Activated T-cell treated with anti-CD3 and anti-CD28 coated beads, Interleukin-2, amount 50 U/mL, for 72 hours (primary cell): ENCODE measurements at regions not wholly inside any gene's neighbourhood (a gene's known extent, or its start where the extent isn't known, plus 50 kb on each side); places are given as distances from the start of the nearest gene placed in this dataset.

Experiments used
- ATAC-seq, 2 donors: fragments of 150-1000 bp; cut with Tn5 transposase; replicated peaks in 1 of 2; 2 replicates each; pipeline ENCODE4 v1.10.0; 2021; ENCODE audit warnings: moderate library complexity in 2 of 2, mild to moderate bottlenecking in 1 of 2
- DNase-seq, 2 donors: peaks; one replicate each; pipeline ENCODE4 v3.0.0; 2021 to 2022; ENCODE audit warnings: mixed read lengths in 1 of 2
- H3K27ac Mint-ChIP-seq: one replicate; pipeline ENCODE4 v1.8.0; 2022; ENCODE audit warnings: mild to moderate bottlenecking, moderate library complexity, mixed read lengths
- H3K27me3 Mint-ChIP-seq: one replicate; pipeline ENCODE4 v1.8.0; 2022; ENCODE audit warnings: low read depth, mixed read lengths
- H3K36me3 Mint-ChIP-seq, 2 donors: one replicate each; pipeline ENCODE4 v1.8.0; 2022; ENCODE audit warnings: mixed read lengths in 2 of 2, mild to moderate bottlenecking in 1 of 2; ENCODE audit not compliant: insufficient read depth in 2 of 2
- H3K4me1 Mint-ChIP-seq: one replicate; pipeline ENCODE4 v1.8.0; 2022; ENCODE audit warnings: low read depth, mixed read lengths
- H3K4me3 Mint-ChIP-seq, 2 donors: one replicate each; pipeline ENCODE4 v1.8.0; 2022; ENCODE audit warnings: mild to moderate bottlenecking in 2 of 2, mixed read lengths in 2 of 2, moderate library complexity in 2 of 2
- H3K9me3 Mint-ChIP-seq, 2 donors: one replicate each; pipeline ENCODE4 v1.8.0; 2022; ENCODE audit warnings: mixed read lengths in 2 of 2

GRCh38 chr2:208620487-208620978, 213.9 kb downstream of the PTH2R start:
- Mint-ChIP-seq H3K27me3 (no peaks in the 10 kb centered on the region), H3K9me3 (peaks cover 0 to 5% of the 10 kb centered on the region in 2 donors), H3K36me3 (no peaks in the 10 kb centered on the region), H3K27ac (no peak overlapping the region), H3K4me1 (no peaks in the 10 kb centered on the region), H3K4me3 (no peak overlapping the region)
- DNase-seq (no peak), ATAC-seq (no peak)

DNA sequence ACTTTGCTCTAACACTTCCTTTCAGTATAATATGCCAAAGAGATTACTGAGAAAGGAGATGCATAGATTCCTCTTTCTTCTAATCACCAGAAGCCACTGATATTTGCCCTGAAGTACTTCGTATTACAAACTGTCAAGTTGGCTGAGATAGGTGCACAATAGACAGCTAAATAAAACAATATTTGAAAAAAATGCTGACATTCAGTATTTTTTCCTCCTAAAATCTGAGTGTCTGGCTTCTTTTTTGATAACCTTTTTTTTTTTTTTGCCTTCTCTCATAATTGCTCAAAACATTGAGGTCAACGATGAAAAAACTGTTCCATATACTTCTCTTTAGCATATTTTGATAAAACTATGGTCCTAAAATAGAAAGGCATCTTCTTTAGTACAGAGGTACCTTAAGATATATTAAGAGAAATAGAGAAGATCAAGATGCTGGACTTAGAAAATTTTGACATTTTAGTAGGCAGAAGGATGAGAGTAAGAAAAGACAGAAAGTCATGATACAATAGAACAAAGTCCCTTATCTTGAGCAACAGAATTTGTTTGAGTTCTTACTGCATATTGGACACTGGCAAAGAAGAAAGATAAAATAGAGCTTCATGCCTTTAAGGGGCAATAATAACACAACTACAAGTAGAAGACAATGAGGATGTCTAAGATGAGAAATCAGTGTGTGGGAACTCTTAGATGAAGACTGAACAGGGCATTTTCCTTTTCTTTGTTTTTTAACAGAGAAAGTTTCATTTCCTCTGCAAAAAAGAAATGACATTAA, 220.7 kb downstream of the PTH2R start:
- Mint-ChIP-seq H3K36me3 (no peaks in the 10 kb centered on the region), H3K4me1 (no peaks in the 10 kb centered on the region), H3K27ac (no peak overlapping the region), H3K27me3 (no peaks in the 10 kb centered on the region), H3K4me3 (no peak overlapping the region), H3K9me3 (no peaks in the 10 kb centered on the region)
- DNase-seq: no peak
- ATAC-seq: no peak

- DNase-seq (no peak), ATAC-seq (no peak)
- no peak overlapping the region for H3K4me3 Mint-ChIP-seq
- H3K9me3 Mint-ChIP-seq: no peaks in the 10 kb centered on the region
- no peaks in the 10 kb centered on the region for H3K36me3 Mint-ChIP-seq
- H3K27ac Mint-ChIP-seq: no peak overlapping the region
- H3K4me1 Mint-ChIP-seq: no peaks in the 10 kb centered on the region
- H3K27me3 Mint-ChIP-seq: no peaks in the 10 kb centered on the region
Measured at GRCh38 chr2:208627916-208628315, 221.3 kb downstream of the PTH2R start.

- Mint-ChIP-seq H3K4me3 (no peak overlapping the region), H3K9me3 (peaks cover 2 to 3% of the 10 kb centered on the region in 2 donors), H3K36me3 (no peaks in the 10 kb centered on the region), H3K27ac (no peak overlapping the region), H3K4me1 (no peaks in the 10 kb centered on the region), H3K27me3 (no peaks in the 10 kb centered on the region)
- DNase-seq: no peak
- ATAC-seq: no peak
Measured at GRCh38 chr2:208638059-208638458, 231.5 kb downstream of the PTH2R start.

- H3K4me1 Mint-ChIP-seq: no peaks in the 10 kb centered on the region
- DNase-seq: no peak
- ATAC-seq: no peak
- H3K4me3 Mint-ChIP-seq: no peak overlapping the region
- H3K27ac Mint-ChIP-seq: no peak overlapping the region
- H3K36me3 Mint-ChIP-seq: no peaks in the 10 kb centered on the region
- H3K9me3 Mint-ChIP-seq: peaks cover 3% of the 10 kb centered on the region in 2 donors
- H3K27me3 Mint-ChIP-seq: no peaks in the 10 kb centered on the region
Measured at GRCh38 chr2:208642125-208642779, 235.7 kb downstream of the PTH2R start.

- no peaks in the 10 kb centered on the region for H3K27me3 Mint-ChIP-seq
- no peak for ATAC-seq
- H3K36me3 Mint-ChIP-seq: no peaks in the 10 kb centered on the region
Measured at GRCh38 chr2:208643145-208643544, 236.6 kb downstream of the PTH2R start.

GRCh38 chr2:208645226-208645625, 238.6 kb downstream of the PTH2R start:
- no peak overlapping the region for H3K27ac Mint-ChIP-seq
- H3K36me3 Mint-ChIP-seq: no peaks in the 10 kb centered on the region
- no peak for ATAC-seq
- H3K4me3 Mint-ChIP-seq: no peak overlapping the region
- H3K9me3 Mint-ChIP-seq: peaks cover 2 to 3% of the 10 kb centered on the region in 2 donors
- H3K27me3 Mint-ChIP-seq: no peaks in the 10 kb centered on the region
- no peak for DNase-seq
- no peaks in the 10 kb centered on the region for H3K4me1 Mint-ChIP-seq

More at GRCh38 chr2:208643145-208643544, 236.6 kb downstream of the PTH2R start:
- Mint-ChIP-seq H3K27ac (no peak overlapping the region), H3K4me1 (no peaks in the 10 kb centered on the region), H3K9me3 (peaks cover 2 to 3% of the 10 kb centered on the region in 2 donors), H3K4me3 (no peak overlapping the region)
- no peak for DNase-seq

- no peak overlapping the region for H3K4me3 Mint-ChIP-seq
- peaks cover 2 to 8% of the 10 kb centered on the region in 2 donors for H3K9me3 Mint-ChIP-seq
- no peak for ATAC-seq
- no peak for DNase-seq
- no peak overlapping the region for H3K27ac Mint-ChIP-seq
- H3K27me3 Mint-ChIP-seq: no peaks in the 10 kb centered on the region
- no peaks in the 10 kb centered on the region for H3K36me3 Mint-ChIP-seq
- no peaks in the 10 kb centered on the region for H3K4me1 Mint-ChIP-seq
Measured at GRCh38 chr2:208648368-208648767, 241.8 kb downstream of the PTH2R start.

DNA sequence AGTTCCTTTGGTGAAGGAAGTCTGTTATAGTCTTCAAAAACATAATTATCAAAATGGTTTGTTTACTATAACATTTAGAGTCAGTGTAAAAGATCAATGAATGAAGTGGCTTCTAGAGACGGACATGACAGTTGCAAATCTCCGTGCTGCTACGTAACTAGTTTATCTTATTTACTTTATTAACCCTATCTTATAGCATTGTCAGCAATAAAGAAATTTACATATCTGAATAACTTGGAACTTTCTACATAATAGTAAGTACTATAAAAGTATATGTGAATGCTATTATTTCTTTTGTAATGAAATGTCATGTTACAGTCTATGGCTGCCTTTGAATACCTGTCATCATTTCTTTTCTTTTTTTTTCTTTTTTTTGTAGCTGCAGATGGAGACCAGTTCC, 246.8 kb downstream of the PTH2R start:
- H3K4me3 Mint-ChIP-seq: no peak overlapping the region
- no peaks in the 10 kb centered on the region for H3K36me3 Mint-ChIP-seq
- peaks cover 1 to 6% of the 10 kb centered on the region in 2 donors for H3K9me3 Mint-ChIP-seq
- ATAC-seq (no peak), DNase-seq (no peak)
- no peaks in the 10 kb centered on the region for H3K27me3 Mint-ChIP-seq
- H3K27ac Mint-ChIP-seq: no peak overlapping the region
- H3K4me1 Mint-ChIP-seq: no peaks in the 10 kb centered on the region

- Mint-ChIP-seq H3K27ac (no peak overlapping the region), H3K36me3 (no peaks in the 10 kb centered on the region), H3K4me3 (no peak overlapping the region), H3K9me3 (peaks cover 1 to 6% of the 10 kb centered on the region in 2 donors), H3K27me3 (no peaks in the 10 kb centered on the region), H3K4me1 (no peaks in the 10 kb centered on the region)
- ATAC-seq (no peak), DNase-seq (no peak)
Measured at GRCh38 chr2:208654056-208654455, 247.5 kb downstream of the PTH2R start.

- Mint-ChIP-seq H3K4me3 (no peak overlapping the region), H3K4me1 (no peaks in the 10 kb centered on the region), H3K27me3 (no peaks in the 10 kb centered on the region), H3K27ac (no peak overlapping the region), H3K36me3 (no peaks in the 10 kb centered on the region), H3K9me3 (peaks cover 3 to 5% of the 10 kb centered on the region in 2 donors)
- ATAC-seq (no peak), DNase-seq (no peak)
Measured at GRCh38 chr2:208657468-208657867, 250.9 kb downstream of the PTH2R start.

DNA sequence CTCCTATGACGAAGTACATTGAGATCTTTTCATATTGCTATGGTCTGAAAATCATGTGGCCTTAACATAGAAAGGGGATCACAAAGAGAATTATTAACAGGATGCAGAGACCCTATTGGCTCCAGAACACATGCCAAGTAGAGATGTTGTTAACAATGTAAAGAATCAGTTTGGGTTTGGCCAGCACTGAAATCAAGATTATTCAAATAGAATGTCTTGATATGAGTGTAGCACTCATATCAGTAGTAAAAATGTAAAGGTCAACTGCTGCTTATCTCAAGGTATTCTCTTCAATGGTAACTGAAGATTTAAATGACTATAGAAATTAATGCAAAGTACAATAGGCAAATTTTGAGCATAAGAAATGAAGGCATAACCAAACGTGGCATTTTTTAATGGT, 262.8 kb downstream of the PTH2R start:
- no peaks in the 10 kb centered on the region for H3K4me1 Mint-ChIP-seq

GRCh38 chr2:208671284-208671683, 264.7 kb downstream of the PTH2R start:
- no peak for ATAC-seq
- peaks cover 0 to 1% of the 10 kb centered on the region in 2 donors for H3K9me3 Mint-ChIP-seq
- no peaks in the 10 kb centered on the region for H3K27me3 Mint-ChIP-seq
- no peaks in the 10 kb centered on the region for H3K4me1 Mint-ChIP-seq
- no peak overlapping the region for H3K27ac Mint-ChIP-seq
- no peaks in the 10 kb centered on the region for H3K36me3 Mint-ChIP-seq
- DNase-seq: no peak
- no peak overlapping the region for H3K4me3 Mint-ChIP-seq

More for the DNA sequence above, 262.8 kb downstream of the PTH2R start:
- Mint-ChIP-seq H3K9me3 (peaks cover 0 to 1% of the 10 kb centered on the region in 2 donors), H3K27me3 (no peaks in the 10 kb centered on the region), H3K36me3 (no peaks in the 10 kb centered on the region), H3K4me3 (no peak overlapping the region), H3K27ac (no peak overlapping the region)
- no peak for DNase-seq
- ATAC-seq: no peak
